ENCODE measurements at regions not wholly inside any gene's neighbourhood (a gene's known extent, or its start where the extent isn't known, plus 50 kb on each side); places are given as distances from the start of the nearest gene placed in this dataset.
"Not testable (repeated sequence)": the region's sequence is repeated elsewhere in the genome, so short reads cannot be mapped to it uniquely, and the experiment has no call there.

- Histone ChIP-seq H3K36me3 (no peaks in the 10 kb centered on the region), H3K27ac (peak overlapping the region; percentile 48 to 66)
- no peak for DNase-seq (ENCODE audit: low spot score)
Measured at GRCh38 chr16:87207509-87207908, 109.7 kb downstream of the C16orf95 start.

GRCh38 chr16:87207965-87208364 lies 109.2 kb downstream of the C16orf95 start:
- Histone ChIP-seq H3K4me1 (peaks cover 0 to 7% of the 10 kb centered on the region in 2 donors), H3K27me3 (no peaks in the 10 kb centered on the region), H3K4me3 (no peak overlapping the region), H3K9me3 (no peaks in the 10 kb centered on the region), H3K27ac (peak overlapping the region; percentile 48 to 66), H3K36me3 (no peaks in the 10 kb centered on the region)
- no peak for DNase-seq (ENCODE audit: low spot score)
- TF ChIP-seq CTCF (IDR thresholded peaks at IDR 0.05), result no peak

More at GRCh38 chr16:87207509-87207908, 109.7 kb downstream of the C16orf95 start:
- Histone ChIP-seq H3K27me3 (no peaks in the 10 kb centered on the region), H3K4me3 (no peak overlapping the region), H3K9me3 (no peaks in the 10 kb centered on the region), H3K4me1 (peaks cover 0 to 7% of the 10 kb centered on the region in 2 donors)
- TF ChIP-seq CTCF (IDR thresholded peaks at IDR 0.05), result no peak

- DNase-seq (ENCODE audit: low spot score); H3K4me3 ChIP-seq; H3K9me3 ChIP-seq: not testable (repeated sequence)
Measured at GRCh38 chr16:87208968-87209367, 108.2 kb downstream of the C16orf95 start.

GRCh38 chr16:87209808-87210512 lies 107.2 kb downstream of the C16orf95 start:
- DNase-seq (ENCODE audit: low spot score), result no peak
- no peak overlapping the region for H3K27ac ChIP-seq
- no peak for TF ChIP-seq CTCF (IDR thresholded peaks at IDR 0.05)
- H3K36me3 ChIP-seq, result no peaks in the 10 kb centered on the region
- no peaks in the 10 kb centered on the region for H3K27me3 ChIP-seq
- H3K4me1 ChIP-seq, result no peaks in the 10 kb centered on the region
- no peak overlapping the region for H3K4me3 ChIP-seq
- H3K9me3 ChIP-seq, result no peaks in the 10 kb centered on the region

More at GRCh38 chr16:87208968-87209367, 108.2 kb downstream of the C16orf95 start:
- H3K36me3 ChIP-seq, H3K27me3 ChIP-seq, H3K27ac ChIP-seq, H3K4me1 ChIP-seq: not testable (repeated sequence)

- no peak for DNase-seq (ENCODE audit: low spot score)
- no peak overlapping the region for H3K27ac ChIP-seq
- H3K4me1 ChIP-seq, result no peaks in the 10 kb centered on the region
- H3K36me3 ChIP-seq, result no peaks in the 10 kb centered on the region
- no peaks in the 10 kb centered on the region for H3K27me3 ChIP-seq
- H3K4me3 ChIP-seq, result no peak overlapping the region
- TF ChIP-seq CTCF (IDR thresholded peaks at IDR 0.05), result no peak
- H3K9me3 ChIP-seq, result no peaks in the 10 kb centered on the region
Measured at GRCh38 chr16:87210894-87211293, 106.3 kb downstream of the C16orf95 start.

- Histone ChIP-seq H3K27ac (no peak overlapping the region), H3K27me3 (no peaks in the 10 kb centered on the region), H3K9me3 (no peaks in the 10 kb centered on the region), H3K4me1 (no peaks in the 10 kb centered on the region), H3K4me3 (no peak overlapping the region), H3K36me3 (no peaks in the 10 kb centered on the region)
- DNase-seq (ENCODE audit: low spot score), result no peak
- TF ChIP-seq CTCF (IDR thresholded peaks at IDR 0.05), result no peak
Measured at GRCh38 chr16:87212026-87212425, 105.2 kb downstream of the C16orf95 start.
